ENCODE measurements at regions not wholly inside any gene's neighbourhood (a gene's known extent, or its start where the extent isn't known, plus 50 kb on each side); places are given as distances from the start of the nearest gene placed in this dataset.

- TF ChIP-seq, protein P1, sequence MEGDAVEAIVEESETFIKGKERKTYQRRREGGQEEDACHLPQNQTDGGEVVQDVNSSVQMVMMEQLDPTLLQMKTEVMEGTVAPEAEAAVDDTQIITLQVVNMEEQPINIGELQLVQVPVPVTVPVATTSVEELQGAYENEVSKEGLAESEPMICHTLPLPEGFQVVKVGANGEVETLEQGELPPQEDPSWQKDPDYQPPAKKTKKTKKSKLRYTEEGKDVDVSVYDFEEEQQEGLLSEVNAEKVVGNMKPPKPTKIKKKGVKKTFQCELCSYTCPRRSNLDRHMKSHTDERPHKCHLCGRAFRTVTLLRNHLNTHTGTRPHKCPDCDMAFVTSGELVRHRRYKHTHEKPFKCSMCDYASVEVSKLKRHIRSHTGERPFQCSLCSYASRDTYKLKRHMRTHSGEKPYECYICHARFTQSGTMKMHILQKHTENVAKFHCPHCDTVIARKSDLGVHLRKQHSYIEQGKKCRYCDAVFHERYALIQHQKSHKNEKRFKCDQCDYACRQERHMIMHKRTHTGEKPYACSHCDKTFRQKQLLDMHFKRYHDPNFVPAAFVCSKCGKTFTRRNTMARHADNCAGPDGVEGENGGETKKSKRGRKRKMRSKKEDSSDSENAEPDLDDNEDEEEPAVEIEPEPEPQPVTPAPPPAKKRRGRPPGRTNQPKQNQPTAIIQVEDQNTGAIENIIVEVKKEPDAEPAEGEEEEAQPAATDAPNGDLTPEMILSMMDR (IDR thresholded peaks at IDR 0.05), result no peak
- no peak for TF ChIP-seq POLR2A (IDR thresholded peaks at IDR 0.05)
- TF ChIP-seq POLR2AphosphoS5 (IDR thresholded peaks at IDR 0.05), result no peak
Observed at GRCh38 chr12:98074286-98074685, 441.1 kb upstream of the TMPO start.
